HCT116 (cell line): ENCODE measurements at regions not wholly inside any gene's neighbourhood (a gene's known extent, or its start where the extent isn't known, plus 50 kb on each side); places are given as distances from the start of the nearest gene placed in this dataset.

Experiments used
- ATAC-seq: fragments of 200-7000 bp; cut with Tn5 transposase; 2 replicates; pipeline ENCODE4 v1.9.1; 2020; ENCODE audit warnings: mild to moderate bottlenecking, moderate library complexity
- BruUV-seq: library from RNA; stranded (reverse); fragments of 400-500 nt; replicated peaks from 2 replicates; lab custom pipeline; 2021; lab: Mats Ljungman, UMichigan
- CTCF ChIA-PET: fragments of 300-600 bp; sonication (Branson Sonifier 250); formaldehyde crosslinking; loops from one replicate; lab custom pipeline; 2021; ENCODE audit warnings: antibody characterized with exemption; lab: Charles Lee
- POLR2A ChIA-PET: fragments of 300-600, 350-600 bp; sonication (Branson Sonifier 250); formaldehyde crosslinking; loops from one replicate; lab custom pipeline; 2021; ENCODE audit warnings: antibody characterized with exemption; lab: Charles Lee
- RAD21 ChIA-PET, 2 experiments: fragments of 300-600 bp; sonication (Branson Sonifier 250); formaldehyde crosslinking; loops; one replicate each; lab custom pipeline; 2023; ENCODE audit warnings: low total read pairs in 2 of 2; ENCODE audit not compliant: uncharacterized antibody in 2 of 2, unreplicated experiment in 2 of 2, low non-redundant PET in 1 of 2; lab: Charles Lee
- DNase-seq: peaks from one replicate; pipeline ENCODE4 v3.0.0-alpha.2; 2010; ENCODE audit warnings: low read depth, low spot score
- H2AFZ ChIP-seq: fragments of 200-600 bp; shearing (Covaris generic), sonication (generic); 2 replicates; pipeline ENCODE4 v1.6.1; 2017; ENCODE audit warnings: low read depth, mixed run types, mixed read lengths, antibody characterized with exemption, low read length; ENCODE audit not compliant: poor library complexity, severe bottlenecking
- H3K27ac ChIP-seq: 2 replicates; pipeline ENCODE4 v1.5.1; 2012; ENCODE audit warnings: low read depth, low read length
- H3K27me3 ChIP-seq: fragments of 200-600 bp; sonication (generic); 2 replicates; pipeline ENCODE4 v1.6.1; 2016; ENCODE audit warnings: mixed run types, low read length, mixed read lengths; ENCODE audit not compliant: insufficient read depth
- H3K36me3 ChIP-seq, 2 experiments: fragments of 200-500 bp in 1 of 2; fragments of 200-600 bp in 1 of 2; sonication (Bioruptor generic) in 1 of 2; sonication (generic) in 1 of 2; 2 replicates each; pipeline versions ENCODE4 v1.5.1 to v1.6.1; 2014 to 2016; ENCODE audit warnings: low read length in 2 of 2, inconsistent platforms in 1 of 2, mixed read lengths in 1 of 2, mixed run types in 1 of 2; ENCODE audit not compliant: insufficient read depth in 2 of 2, control insufficient read depth in 1 of 2
- H3K4me1 ChIP-seq, 2 experiments: fragments of 200-600 bp in 1 of 2; sonication (generic) in 1 of 2; 2 replicates each; pipeline versions ENCODE4 v1.5.1 to v1.6.1; 2012 to 2017; ENCODE audit warnings: low read length in 2 of 2, inconsistent platforms in 1 of 2, mild to moderate bottlenecking in 1 of 2, mixed read lengths in 1 of 2, mixed run types in 1 of 2, moderate library complexity in 1 of 2; ENCODE audit not compliant: insufficient read depth in 2 of 2, control insufficient read depth in 1 of 2
- H3K4me2 ChIP-seq: fragments of 200-600 bp; sonication (generic); 2 replicates; pipeline ENCODE4 v1.6.1; 2017; ENCODE audit warnings: mixed run types, low read length, mixed read lengths
- H3K4me3 ChIP-seq, 2 experiments: fragments of 200-600 bp in 1 of 2; sonication (generic) in 1 of 2; replicated peaks in 1 of 2; 2 replicates each; pipeline ENCODE4 v1.5.1; 2011 to 2016; ENCODE audit warnings: low read length in 2 of 2, control low read depth in 1 of 2, low read depth in 1 of 2, mild to moderate bottlenecking in 1 of 2, mixed read lengths in 1 of 2, mixed run types in 1 of 2
- H3K79me2 ChIP-seq: fragments of 200-600 bp; sonication (generic); 2 replicates; pipeline ENCODE4 v1.6.1; 2017; ENCODE audit warnings: mild to moderate bottlenecking, mixed run types, low read length, moderate library complexity, mixed read lengths; ENCODE audit not compliant: insufficient read depth
- H3K9ac ChIP-seq: fragments of 200-600 bp; sonication (generic); 2 replicates; pipeline ENCODE4 v1.6.1; 2016; ENCODE audit warnings: low read length, mixed read lengths
- H3K9me2 ChIP-seq: fragments of 200-600 bp; sonication (generic), shearing (Covaris generic); 2 replicates; pipeline ENCODE4 v1.6.1; 2017; ENCODE audit warnings: mixed run types, mild to moderate bottlenecking, moderate library complexity; ENCODE audit not compliant: insufficient read depth
- H3K9me3 ChIP-seq, 2 experiments: fragments of 200-500 bp in 1 of 2; fragments of 200-600 bp in 1 of 2; sonication (Bioruptor generic) in 1 of 2; sonication (generic) in 1 of 2; 2 replicates each; pipeline ENCODE4 v1.6.1; 2014 to 2017; ENCODE audit warnings: low read length in 2 of 2, mixed read lengths in 2 of 2, inconsistent platforms in 1 of 2, low read depth in 1 of 2, mild to moderate bottlenecking in 1 of 2, mixed run types in 1 of 2, moderate library complexity in 1 of 2; ENCODE audit not compliant: control insufficient read depth in 1 of 2, insufficient read depth in 1 of 2
- H4K20me1 ChIP-seq: fragments of 200-600 bp; sonication (generic), shearing (Covaris generic); 2 replicates; pipeline ENCODE4 v1.6.1; 2017; ENCODE audit warnings: mixed run types, mild to moderate bottlenecking, moderate library complexity; ENCODE audit not compliant: insufficient read depth
- ELF1 ChIP-seq: IDR thresholded peaks from 2 replicates; pipeline ENCODE4 v1.6.1; 2012; ENCODE audit warnings: low read depth, borderline replicate concordance
- JUND ChIP-seq: IDR thresholded peaks from 2 replicates; pipeline ENCODE4 v1.6.1; 2012
- RAD21 ChIP-seq: IDR thresholded peaks from 2 replicates; pipeline ENCODE4 v1.6.1; 2012; ENCODE audit warnings: low read depth, mild to moderate bottlenecking
- SP1 ChIP-seq: IDR thresholded peaks from 2 replicates; pipeline ENCODE4 v1.6.1; 2012; ENCODE audit warnings: low read depth
- TCF7L2 ChIP-seq: IDR thresholded peaks from 2 replicates; pipeline ENCODE4 v1.7.0; 2011; ENCODE audit warnings: borderline replicate concordance, inconsistent platforms; ENCODE audit not compliant: insufficient read depth, insufficient read length; ENCODE audit errors: extremely low read depth
- YY1 ChIP-seq: IDR thresholded peaks from 2 replicates; pipeline ENCODE4 v1.6.1; 2011; ENCODE audit warnings: low read length, low read depth, moderate library complexity, mild to moderate bottlenecking; ENCODE audit not compliant: insufficient replicate concordance; ENCODE audit errors: extremely low read depth
- intact Hi-C: fragments of 100-400 bp; cut with micrococcal nuclease; formaldehyde crosslinking; loops from 2 replicates; pipeline ENCODE4 v1.10.0; 2022
- TF ChIP-seq, protein P1 (sequence below): IDR thresholded peaks from 2 replicates; pipeline ENCODE4 v1.6.1; 2011; ENCODE audit warnings: mild to moderate bottlenecking, low read length, moderate library complexity; ENCODE audit not compliant: insufficient replicate concordance; ENCODE audit errors: extremely low read depth

GRCh38 chr3:182738583-182739411, 54.5 kb upstream of the ATP11B start (continued):
- TF ChIP-seq, protein P1, sequence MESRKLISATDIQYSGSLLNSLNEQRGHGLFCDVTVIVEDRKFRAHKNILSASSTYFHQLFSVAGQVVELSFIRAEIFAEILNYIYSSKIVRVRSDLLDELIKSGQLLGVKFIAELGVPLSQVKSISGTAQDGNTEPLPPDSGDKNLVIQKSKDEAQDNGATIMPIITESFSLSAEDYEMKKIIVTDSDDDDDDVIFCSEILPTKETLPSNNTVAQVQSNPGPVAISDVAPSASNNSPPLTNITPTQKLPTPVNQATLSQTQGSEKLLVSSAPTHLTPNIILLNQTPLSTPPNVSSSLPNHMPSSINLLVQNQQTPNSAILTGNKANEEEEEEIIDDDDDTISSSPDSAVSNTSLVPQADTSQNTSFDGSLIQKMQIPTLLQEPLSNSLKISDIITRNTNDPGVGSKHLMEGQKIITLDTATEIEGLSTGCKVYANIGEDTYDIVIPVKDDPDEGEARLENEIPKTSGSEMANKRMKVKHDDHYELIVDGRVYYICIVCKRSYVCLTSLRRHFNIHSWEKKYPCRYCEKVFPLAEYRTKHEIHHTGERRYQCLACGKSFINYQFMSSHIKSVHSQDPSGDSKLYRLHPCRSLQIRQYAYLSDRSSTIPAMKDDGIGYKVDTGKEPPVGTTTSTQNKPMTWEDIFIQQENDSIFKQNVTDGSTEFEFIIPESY: no peak
- TF ChIP-seq SP1: peak; percentile 95
- peak; percentile 81 for TF ChIP-seq JUND

DNA sequence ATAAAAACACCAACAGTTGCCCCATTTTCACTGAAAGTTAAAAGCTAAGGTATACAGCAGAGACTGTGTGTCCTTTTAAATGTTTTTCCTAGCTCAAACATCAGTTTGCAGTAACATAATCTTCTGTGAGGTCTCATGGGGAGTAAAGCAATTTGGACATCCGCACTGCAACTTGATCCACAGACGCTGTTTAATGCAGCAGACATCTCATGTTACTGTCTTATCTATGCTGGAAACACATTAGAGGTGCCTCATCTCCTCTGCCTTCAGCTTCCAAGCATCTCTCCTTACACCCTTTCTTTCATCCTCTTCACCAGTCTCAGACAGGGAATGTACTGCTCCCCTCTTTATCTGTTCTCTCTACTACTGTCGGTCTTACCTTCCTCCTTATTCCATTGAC, 53.7 kb upstream of the ATP11B start:
- BruUV-seq: no TSS peak
- H3K79me2 ChIP-seq: no peaks in the 10 kb centered on the region
- TF ChIP-seq ELF1 (no peak), YY1 (no peak), TCF7L2 (no peak), SP1 (no peak), RAD21 (no peak)
- no peak overlapping the region for H3K4me3 ChIP-seq
- H2AFZ ChIP-seq: peak overlapping the region; percentile 11
- ChIA-PET RAD21 (no interaction called here), CTCF (no interaction called here), POLR2A (interaction anchor here (1.1 kb wide), 1 partner anchor 8 kb away, joined by 3 read pairs; no protein-coding TSS in a partner anchor)
- ATAC-seq (peak; percentile 39), DNase-seq (no peak)
- peaks cover 17 to 29% of the 10 kb centered on the region in 2 experiments for H3K4me1 ChIP-seq
- no peaks in the 10 kb centered on the region for H3K9me2 ChIP-seq
- no peak overlapping the region for H3K9ac ChIP-seq
- H3K4me2 ChIP-seq: peak overlapping the region; percentile 58
- H4K20me1 ChIP-seq: no peaks in the 10 kb centered on the region
- intact Hi-C loops: no loop called here
- H3K36me3 ChIP-seq: no peaks in the 10 kb centered on the region
- H3K9me3 ChIP-seq: no peaks in the 10 kb centered on the region
- H3K27ac ChIP-seq: no peak overlapping the region
- H3K27me3 ChIP-seq: no peaks in the 10 kb centered on the region
